GM12878 (cell line): ENCODE measurements at regions not wholly inside any gene's neighbourhood (a gene's known extent, or its start where the extent isn't known, plus 50 kb on each side); places are given as distances from the start of the nearest gene placed in this dataset.

Source experiments
- ATAC-seq: fragments of 200-7000 bp; cut with Tn5 transposase; 3 replicates; pipeline ENCODE4 v1.9.1; 2020; ENCODE audit warnings: mild to moderate bottlenecking, moderate library complexity
- BruUV-seq: library from RNA; stranded (reverse); fragments of 400-500 nt; replicated peaks from 2 replicates; lab custom pipeline; 2021; lab: Mats Ljungman, UMichigan
- CTCF ChIA-PET: fragments of 300-600 bp; sonication (Branson Sonifier 250); formaldehyde crosslinking; extraction: SDS; loops from one replicate; lab custom pipeline; 2021; ENCODE audit warnings: inconsistent platforms; lab: Yijun Ruan, JAX
- POLR2A ChIA-PET: fragments of 350-600 bp; formaldehyde crosslinking; extraction: SDS; loops from one replicate; lab custom pipeline; 2021; ENCODE audit warnings: inconsistent platforms; lab: Charles Lee
- RAD21 ChIA-PET: fragments of 300-600 bp; sonication (Branson Sonifier 250); formaldehyde crosslinking; loops from one replicate; lab custom pipeline; 2023; ENCODE audit warnings: antibody characterized with exemption; ENCODE audit not compliant: unreplicated experiment; lab: Charles Lee
- SMC1A ChIA-PET: fragments of 300-600 bp; sonication (Branson Sonifier 250); formaldehyde crosslinking; loops from one replicate; lab custom pipeline; 2023; ENCODE audit not compliant: unreplicated experiment, uncharacterized antibody; lab: Charles Lee
- DNase-seq: peaks from one replicate; pipeline ENCODE4 v3.0.0-alpha.2; 2011; ENCODE audit warnings: low read depth, low spot score
- FAIRE-seq: peaks from 3 replicates; lab custom pipeline; 2011; peaks lifted over from hg19 to GRCh38; lab: Jason Lieb, UNC
- H2AFZ ChIP-seq: 2 replicates; pipeline ENCODE4 v1.6.0; 2011; ENCODE audit warnings: low read depth, low read length, control low read depth; ENCODE audit not compliant: control insufficient read depth
- H3K27ac ChIP-seq: 2 replicates; pipeline ENCODE4 v1.5.1; 2011; ENCODE audit warnings: control low read depth; ENCODE audit not compliant: control insufficient read depth, insufficient read depth
- H3K27me3 ChIP-seq, 2 experiments: replicated peaks in 1 of 2; 2 replicates each; pipeline versions ENCODE4 v1.6.0 to v1.6.1; 2011; ENCODE audit warnings: low read length in 1 of 2; ENCODE audit not compliant: control insufficient read depth in 2 of 2, insufficient read depth in 2 of 2
- H3K36me3 ChIP-seq, 2 experiments: 2 replicates each; pipeline ENCODE4 v1.5.1; 2011; ENCODE audit warnings: low read length in 1 of 2; ENCODE audit not compliant: control insufficient read depth in 2 of 2, insufficient read depth in 2 of 2
- H3K4me1 ChIP-seq: 2 replicates; pipeline ENCODE4 v1.6.1; 2011; ENCODE audit warnings: mild to moderate bottlenecking, low read length, moderate library complexity, mixed read lengths; ENCODE audit not compliant: control insufficient read depth, insufficient read depth
- H3K4me2 ChIP-seq: 2 replicates; pipeline ENCODE4 v1.6.0; 2011; ENCODE audit warnings: control low read depth; ENCODE audit not compliant: control insufficient read depth, insufficient read depth
- H3K4me3 ChIP-seq: fragments of 200-600 bp; sonication (generic); 2 replicates; pipeline ENCODE4 v1.5.1; 2016
- H3K79me2 ChIP-seq: 2 replicates; pipeline ENCODE4 v1.6.0; 2011; ENCODE audit warnings: low read length; ENCODE audit not compliant: control insufficient read depth, insufficient read depth
- H3K9ac ChIP-seq: 2 replicates; pipeline ENCODE4 v1.8.0; 2011; ENCODE audit warnings: low read length, control low read depth, mixed read lengths; ENCODE audit not compliant: control insufficient read depth, insufficient read depth
- H3K9me3 ChIP-seq: replicated peaks from 3 replicates; pipeline ENCODE4 v1.5.1; 2011; ENCODE audit warnings: mild to moderate bottlenecking, low read length; ENCODE audit not compliant: control insufficient read depth, insufficient read depth
- H4K20me1 ChIP-seq: 2 replicates; pipeline ENCODE4 v1.6.0; 2011; ENCODE audit not compliant: control insufficient read depth, insufficient read depth
- BACH1 ChIP-seq: fragments of 450-650 bp; IDR thresholded peaks from 2 replicates; pipeline ENCODE4 v1.6.1; 2017; ENCODE audit warnings: mild to moderate bottlenecking, borderline replicate concordance
- CEBPB ChIP-seq, 2 experiments: fragments of 150-350 bp in 1 of 2; IDR thresholded peaks; 2 replicates each; pipeline ENCODE4 v1.6.1; 2012 to 2014; ENCODE audit warnings: low read depth in 2 of 2, low read length in 2 of 2, borderline replicate concordance in 1 of 2, inconsistent platforms in 1 of 2
- CHD1 ChIP-seq: IDR thresholded peaks from 2 replicates; pipeline ENCODE4 v1.6.1; 2012; ENCODE audit warnings: low read depth, low read length, improper control_type of control experiment
- CHD4 ChIP-seq: fragments of 200-600 bp; sonication (generic); IDR thresholded peaks from 2 replicates; pipeline ENCODE4 v1.6.1; 2016; ENCODE audit warnings: mild to moderate bottlenecking
- EZH2 ChIP-seq: IDR thresholded peaks from 2 replicates; pipeline ENCODE4 v1.6.1; 2012; ENCODE audit warnings: low read depth, mild to moderate bottlenecking, control low read depth, inconsistent platforms, low read length, borderline replicate concordance; ENCODE audit not compliant: control insufficient read depth
- FOS ChIP-seq: IDR thresholded peaks from 3 replicates; pipeline ENCODE4 v1.6.1; 2011; ENCODE audit warnings: borderline replicate concordance; ENCODE audit not compliant: insufficient read length; ENCODE audit errors: extremely low read depth
- HDGF ChIP-seq: fragments of 450-650 bp; IDR thresholded peaks from 2 replicates; pipeline ENCODE4 v1.6.1; 2016; ENCODE audit warnings: antibody characterized with exemption
- NR2C2 ChIP-seq: IDR thresholded peaks from 2 replicates; pipeline ENCODE4 v1.6.1; 2011; ENCODE audit warnings: borderline replicate concordance, low read depth; ENCODE audit not compliant: control insufficient read depth, insufficient read length
- RB1 ChIP-seq: fragments of 450-650 bp; formaldehyde crosslinking; IDR thresholded peaks from 2 replicates; pipeline ENCODE4 v1.6.1; 2017; ENCODE audit warnings: mild to moderate bottlenecking, borderline replicate concordance
- ZNF24 ChIP-seq: fragments of 450-650 bp; IDR thresholded peaks from 2 replicates; pipeline ENCODE4 v1.6.1; 2017; ENCODE audit warnings: antibody characterized with exemption, mild to moderate bottlenecking
- WGBS: methylation state at CpG from one replicate; pipeline ENCODE4 v1.1.6; 2016; ENCODE audit warnings: low lambda C conversion rate; ENCODE audit not compliant: insufficient replicate concordance, insufficient coverage; ENCODE audit errors: missing lambda C conversion rate; 5-methylcytosine and 5-hydroxymethylcytosine counted together
- in situ Hi-C: fragments of 300-500 bp; cut with MboI; formaldehyde crosslinking; loops from 9 replicates; pipeline ENCODE4 v1.14.3; 2018; ENCODE audit warnings: mixed read lengths
- intact Hi-C: fragments of 100-400 bp; cut with micrococcal nuclease; formaldehyde crosslinking; loops from one replicate; pipeline ENCODE4 v1.14.2; 2022; ENCODE audit not compliant: unreplicated experiment
- TF ChIP-seq, protein P1 (sequence below), 3 experiments: IDR thresholded peaks in 2 of 3; conservative IDR thresholded peaks in 1 of 3; 2 replicates each; pipeline ENCODE4 v1.5.1; 2011; ENCODE audit warnings: low read depth in 3 of 3, low read length in 3 of 3, mild to moderate bottlenecking in 3 of 3, control low read depth in 2 of 3, moderate library complexity in 2 of 3, inconsistent platforms in 1 of 3, mixed read lengths in 1 of 3; ENCODE audit not compliant: control insufficient read depth in 2 of 3, insufficient read depth in 1 of 3; ENCODE audit errors: extremely low read depth in 1 of 3

DNA sequence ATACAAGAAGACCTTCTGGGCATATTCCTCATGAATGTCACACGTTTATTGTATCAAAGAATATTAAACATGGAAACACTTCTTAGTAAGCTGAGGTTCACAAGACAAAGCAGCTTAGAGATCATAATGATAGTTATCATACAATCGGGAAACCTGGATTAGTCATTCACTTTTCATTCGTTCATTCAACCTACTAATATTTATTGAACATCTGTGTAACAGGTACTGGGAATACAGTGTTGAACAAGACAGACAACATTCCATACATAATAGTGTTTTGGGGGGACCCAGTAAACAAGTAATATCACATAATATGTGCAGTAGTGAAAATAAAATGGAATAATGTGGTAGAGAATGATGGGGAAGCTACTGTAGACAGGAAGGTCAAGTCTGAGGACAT, 100.6 kb upstream of the GRIP1 start (continued):
- TF ChIP-seq, protein P1, sequence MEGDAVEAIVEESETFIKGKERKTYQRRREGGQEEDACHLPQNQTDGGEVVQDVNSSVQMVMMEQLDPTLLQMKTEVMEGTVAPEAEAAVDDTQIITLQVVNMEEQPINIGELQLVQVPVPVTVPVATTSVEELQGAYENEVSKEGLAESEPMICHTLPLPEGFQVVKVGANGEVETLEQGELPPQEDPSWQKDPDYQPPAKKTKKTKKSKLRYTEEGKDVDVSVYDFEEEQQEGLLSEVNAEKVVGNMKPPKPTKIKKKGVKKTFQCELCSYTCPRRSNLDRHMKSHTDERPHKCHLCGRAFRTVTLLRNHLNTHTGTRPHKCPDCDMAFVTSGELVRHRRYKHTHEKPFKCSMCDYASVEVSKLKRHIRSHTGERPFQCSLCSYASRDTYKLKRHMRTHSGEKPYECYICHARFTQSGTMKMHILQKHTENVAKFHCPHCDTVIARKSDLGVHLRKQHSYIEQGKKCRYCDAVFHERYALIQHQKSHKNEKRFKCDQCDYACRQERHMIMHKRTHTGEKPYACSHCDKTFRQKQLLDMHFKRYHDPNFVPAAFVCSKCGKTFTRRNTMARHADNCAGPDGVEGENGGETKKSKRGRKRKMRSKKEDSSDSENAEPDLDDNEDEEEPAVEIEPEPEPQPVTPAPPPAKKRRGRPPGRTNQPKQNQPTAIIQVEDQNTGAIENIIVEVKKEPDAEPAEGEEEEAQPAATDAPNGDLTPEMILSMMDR (IDR thresholded peaks at IDR 0.05 in 2 of 3, conservative IDR thresholded peaks at IDR 0.05 in 1 of 3; ENCODE audit: control insufficient read depth in 2 of 3, extremely low read depth in 1 of 3, insufficient read depth in 1 of 3, low read depth in 3 of 3, low read length in 3 of 3) = no peak
- no peak for TF ChIP-seq HDGF

DNA sequence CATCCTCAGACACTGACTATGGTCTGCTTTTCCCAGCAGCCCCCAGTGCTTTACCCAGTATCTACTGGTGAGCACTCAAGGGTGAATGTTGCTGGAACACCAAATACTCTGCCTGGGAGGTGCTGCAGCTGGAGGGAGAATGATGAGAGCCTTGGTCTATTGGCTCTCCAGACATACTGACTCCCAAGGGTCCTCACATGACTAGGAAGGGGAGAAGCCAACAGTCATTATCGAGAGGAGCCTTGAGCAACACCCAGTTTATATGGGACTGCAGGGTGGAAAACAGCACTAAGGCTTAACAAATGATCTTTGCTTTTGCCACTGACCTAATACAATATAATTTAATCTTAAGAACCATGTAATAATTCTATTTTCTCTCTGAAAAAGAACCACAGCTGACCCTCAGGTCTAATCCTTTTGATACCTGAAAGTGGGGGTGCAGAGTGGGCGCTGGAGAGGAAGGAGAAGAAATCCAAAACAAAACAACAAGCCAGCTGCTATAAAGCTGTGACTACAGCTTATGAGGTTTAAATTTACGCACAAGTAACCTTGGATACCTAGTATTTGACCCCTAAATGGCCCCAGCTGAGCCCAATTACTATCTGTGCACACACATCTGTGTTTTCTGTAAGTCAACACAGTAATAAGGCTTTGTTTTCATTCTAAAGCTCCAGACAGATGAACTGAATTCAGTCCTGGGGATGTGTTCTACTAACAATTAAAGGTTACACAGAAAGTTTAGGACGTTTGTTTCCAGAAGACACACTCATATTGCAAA, 107.8 kb upstream of the GRIP1 start:
- DNase-seq = no peak
- SMC1A ChIA-PET = no interaction called here
- RAD21 ChIA-PET = no interaction called here
- no peak for ATAC-seq
- Histone ChIP-seq H3K36me3 (no peaks in the 10 kb centered on the region), H2AFZ (no peak overlapping the region), H3K27ac (no peak overlapping the region), H3K27me3 (no peaks in the 10 kb centered on the region; a peak in 1 of 4 replicates), H4K20me1 (no peaks in the 10 kb centered on the region), H3K4me1 (no peaks in the 10 kb centered on the region), H3K79me2 (no peaks in the 10 kb centered on the region), H3K9me3 (no peaks in the 10 kb centered on the region), H3K9ac (no peak overlapping the region), H3K4me3 (no peak overlapping the region), H3K4me2 (no peak overlapping the region)
- CTCF ChIA-PET = no interaction called here
- TF ChIP-seq CHD1 (no peak), BACH1 (no peak), CHD4 (no peak), NR2C2 (no peak), RB1 (no peak), ZNF24 (no peak), FOS (no peak), EZH2 (no peak), CEBPB (IDR thresholded peaks at IDR 0.05; ENCODE audit: borderline replicate concordance in 1 of 2, low read depth in 2 of 2, low read length in 2 of 2) (no peak)
- TF ChIP-seq, protein P1 (IDR thresholded peaks at IDR 0.05 in 2 of 3, conservative IDR thresholded peaks at IDR 0.05 in 1 of 3; ENCODE audit: control insufficient read depth in 2 of 3, extremely low read depth in 1 of 3, insufficient read depth in 1 of 3, low read depth in 3 of 3, low read length in 3 of 3) = no peak
- no peak for FAIRE-seq
- intact Hi-C loops (no loop called here), in situ Hi-C loops (no loop called here)
- 7% methylated on average over 4 of the region's 4 CpGs for WGBS
- no TSS peak for BruUV-seq
- POLR2A ChIA-PET = no interaction called here
